ENCODE measurements at regions not wholly inside any gene's neighbourhood (a gene's known extent, or its start where the extent isn't known, plus 50 kb on each side); places are given as distances from the start of the nearest gene placed in this dataset.
"Not testable (repeated sequence)": the region's sequence is repeated elsewhere in the genome, so short reads cannot be mapped to it uniquely, and the experiment has no call there.

DNA sequence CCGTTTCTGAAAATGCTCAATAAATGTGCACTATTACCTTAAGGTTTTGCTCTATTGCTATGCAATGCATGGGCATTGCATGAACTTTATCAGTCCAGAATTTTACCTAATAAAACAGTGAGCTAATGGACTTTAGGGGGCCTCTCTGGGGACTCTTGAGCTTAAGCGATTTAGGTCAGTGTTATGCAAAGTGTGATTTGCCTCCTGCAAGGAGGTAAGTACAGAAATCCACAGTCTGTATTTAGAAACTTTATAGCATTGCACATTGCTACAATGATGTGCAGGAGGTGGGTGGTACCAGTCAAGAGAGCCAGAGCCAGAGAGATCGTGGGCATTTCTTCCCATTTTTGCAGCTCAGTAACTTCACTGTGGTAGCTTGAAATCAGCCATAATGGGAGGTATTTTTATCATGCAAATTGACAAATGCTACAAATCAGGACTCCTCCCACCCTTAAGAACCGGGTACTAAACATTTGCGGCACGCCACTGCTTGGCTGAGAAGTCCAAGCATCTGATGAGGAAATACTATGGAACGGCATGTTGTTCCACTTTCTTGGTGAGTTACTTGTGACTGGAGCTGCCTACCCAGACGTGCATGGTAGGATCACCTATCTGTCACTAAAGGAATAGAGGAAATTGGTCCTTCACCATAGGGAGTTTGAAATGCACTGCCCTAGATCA lies 174.6 kb upstream of the PGRMC2 start:
- CTCF ChIA-PET, result no interaction called here
- POLR2A ChIA-PET, result no interaction called here

DNA sequence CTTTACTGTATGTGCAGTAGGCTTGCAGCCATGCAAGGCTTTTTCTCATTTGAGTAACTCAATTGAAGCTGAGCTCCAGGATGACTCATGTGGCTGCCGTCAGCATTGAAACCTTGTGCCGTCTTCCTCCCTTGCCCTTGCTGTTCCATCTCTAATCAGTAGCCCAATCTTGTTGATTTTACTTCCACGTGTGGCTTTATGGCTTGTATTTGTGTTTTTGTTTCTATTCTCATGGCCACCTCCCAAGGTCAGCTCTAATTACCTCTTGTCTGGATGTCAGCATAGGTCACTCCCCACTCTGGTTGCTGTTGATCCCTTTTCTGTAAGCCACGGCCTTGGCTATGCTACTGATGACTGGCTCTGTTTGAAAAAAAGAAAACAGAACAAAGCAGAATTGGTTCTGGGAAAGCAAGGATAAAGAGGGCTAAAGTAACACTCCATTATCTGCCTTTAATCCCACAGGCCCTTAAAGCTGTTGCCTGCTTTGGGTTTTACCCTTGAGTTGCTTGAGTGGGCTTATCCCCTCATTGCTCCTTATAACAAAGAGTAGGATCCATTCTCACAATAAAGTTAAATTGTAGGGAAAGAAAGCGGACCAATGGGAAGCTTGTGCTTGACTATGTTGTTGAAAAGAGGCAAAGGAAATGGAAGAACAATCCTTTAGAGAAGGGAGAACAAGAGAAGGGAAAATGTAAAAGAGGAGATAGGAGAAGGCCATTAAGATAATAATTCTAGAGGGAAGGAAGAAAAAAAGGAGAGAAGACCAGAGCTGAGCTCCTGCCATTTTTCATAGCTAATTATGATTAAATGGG lies 173.9 kb upstream of the PGRMC2 start:
- ChIA-PET CTCF (no interaction called here), POLR2A (no interaction called here)

DNA sequence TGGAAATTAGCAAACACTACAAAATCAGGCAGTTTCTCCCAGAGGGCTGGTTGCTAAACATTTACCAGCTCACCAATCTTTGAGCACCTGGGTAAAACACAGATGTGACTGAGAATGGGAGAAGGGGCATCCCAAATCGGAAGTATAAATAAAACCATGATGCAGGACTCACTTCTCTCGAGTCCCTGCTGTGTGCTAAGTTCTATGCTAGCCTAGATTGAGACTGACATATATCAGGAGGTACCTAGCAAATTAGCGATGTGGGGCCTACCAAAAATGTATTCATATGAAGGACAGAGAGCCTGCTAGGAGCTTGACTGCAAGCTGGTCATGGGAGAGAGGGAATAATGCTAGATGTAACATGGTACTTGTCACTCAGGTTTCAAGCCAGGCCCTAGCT lies 171.9 kb upstream of the PGRMC2 start:
- CTCF ChIA-PET, result no interaction called here
- POLR2A ChIA-PET, result no interaction called here

DNA sequence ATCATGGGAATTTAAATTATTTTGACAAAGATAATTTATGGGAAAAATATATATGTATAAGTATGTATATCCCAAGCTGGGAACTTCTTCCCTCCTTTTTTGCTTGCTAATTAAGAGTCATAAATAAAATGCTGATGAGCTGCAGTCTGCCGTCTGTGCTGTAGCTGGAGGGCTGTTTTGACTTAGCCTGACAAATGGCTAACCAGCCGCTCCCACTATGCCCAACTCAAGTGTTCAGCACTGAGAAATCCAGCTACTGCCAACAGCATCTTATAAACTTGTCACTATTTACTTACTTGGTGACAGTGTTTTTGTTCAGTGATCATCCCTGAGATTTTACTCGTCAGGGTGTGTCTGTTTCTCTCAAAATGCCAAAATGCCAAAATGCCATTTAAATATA lies 171.2 kb upstream of the PGRMC2 start:
- CTCF ChIA-PET, result no interaction called here
- POLR2A ChIA-PET, result no interaction called here

DNA sequence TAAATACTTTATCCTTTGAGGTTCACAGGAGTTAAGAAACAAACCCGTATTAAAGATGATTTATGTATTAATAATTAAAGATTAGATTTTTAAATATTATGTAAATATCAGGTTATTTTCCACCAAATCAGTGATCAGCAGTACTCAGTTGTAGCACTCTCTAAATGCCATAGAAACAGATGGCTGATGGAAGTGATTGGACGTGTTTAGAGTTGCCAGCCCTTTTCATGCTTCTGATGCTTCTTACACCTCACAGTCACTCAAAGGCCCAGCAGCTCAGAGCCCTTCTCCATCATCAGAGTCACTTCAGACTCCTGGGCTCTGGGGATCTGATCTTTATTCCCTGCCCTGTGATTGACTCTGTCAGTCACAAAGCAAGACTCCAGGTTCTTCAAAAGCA lies 170.1 kb upstream of the PGRMC2 start:
- ChIA-PET POLR2A (no interaction called here), CTCF (no interaction called here)

DNA sequence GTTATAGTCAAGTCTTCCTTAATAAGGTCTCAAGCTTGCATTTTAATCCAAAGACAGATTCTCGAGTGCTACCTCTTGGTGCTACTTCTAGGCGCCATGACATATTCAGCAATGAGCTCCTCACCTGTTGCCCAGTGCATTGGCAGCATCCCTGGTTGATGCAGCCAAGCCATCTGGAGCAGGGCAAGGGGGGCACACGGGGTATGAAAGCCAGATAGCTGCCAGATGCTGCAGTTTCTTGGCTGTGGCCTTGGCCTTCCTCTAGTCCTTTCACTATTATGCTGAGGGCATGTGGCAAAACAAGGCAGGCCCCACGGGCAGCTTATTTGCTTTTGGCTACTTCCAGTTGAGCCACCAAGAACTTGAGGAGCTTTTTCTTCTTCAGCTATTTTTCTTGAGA lies 168.6 kb upstream of the PGRMC2 start:
- ChIA-PET CTCF (no interaction called here), POLR2A (no interaction called here)

DNA sequence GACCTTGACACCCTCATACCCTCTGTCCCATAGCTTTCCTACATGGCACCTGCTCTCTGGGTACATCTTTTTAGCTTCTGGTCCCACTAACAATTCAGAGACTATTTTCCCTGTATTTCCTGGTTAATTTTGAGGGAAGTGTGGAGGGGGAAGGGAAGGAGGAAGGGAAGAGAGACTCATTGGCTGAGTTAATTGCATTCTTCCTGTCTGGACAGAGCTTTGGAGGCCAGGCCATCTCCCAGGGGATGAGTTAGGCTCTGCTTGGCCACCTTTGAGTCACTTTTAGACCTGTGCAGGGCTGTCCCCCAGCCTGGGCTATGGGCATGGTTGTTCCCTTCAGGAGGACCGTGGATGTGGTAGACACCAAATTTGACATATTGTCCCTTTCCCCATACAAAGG lies 167.9 kb upstream of the PGRMC2 start:
- ChIA-PET POLR2A (no interaction called here), CTCF (interaction anchor here (0.6 to 2.0 kb wide), 2 partner anchors 389 to 407 kb away, joined by 3 to 7 read pairs; no protein-coding TSS in a partner anchor)

DNA sequence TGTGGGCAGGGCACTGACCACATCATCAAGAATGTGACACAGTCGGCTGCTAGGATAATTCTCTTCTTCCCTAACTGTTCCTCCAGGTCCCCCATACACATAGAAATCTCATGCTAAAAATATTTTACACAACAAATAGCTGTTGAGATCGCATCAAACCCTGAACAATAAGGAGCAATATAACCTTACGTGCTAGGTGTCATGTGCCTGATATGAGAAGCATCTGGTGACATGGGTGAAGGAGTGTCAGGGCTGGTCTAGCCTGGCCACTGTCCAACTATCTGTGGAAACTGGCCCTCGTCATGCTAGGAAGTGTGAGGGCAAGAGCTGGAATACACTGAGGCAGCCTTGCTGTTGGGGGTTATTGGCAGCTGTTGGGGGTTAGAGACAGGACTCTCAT lies 167.3 kb upstream of the PGRMC2 start:
- ChIA-PET CTCF (interaction anchor here (0.5 to 2.0 kb wide), 3 partner anchors 168 to 408 kb away, joined by 3 to 7 read pairs (median 4); no protein-coding TSS in a partner anchor), POLR2A (no interaction called here)

DNA sequence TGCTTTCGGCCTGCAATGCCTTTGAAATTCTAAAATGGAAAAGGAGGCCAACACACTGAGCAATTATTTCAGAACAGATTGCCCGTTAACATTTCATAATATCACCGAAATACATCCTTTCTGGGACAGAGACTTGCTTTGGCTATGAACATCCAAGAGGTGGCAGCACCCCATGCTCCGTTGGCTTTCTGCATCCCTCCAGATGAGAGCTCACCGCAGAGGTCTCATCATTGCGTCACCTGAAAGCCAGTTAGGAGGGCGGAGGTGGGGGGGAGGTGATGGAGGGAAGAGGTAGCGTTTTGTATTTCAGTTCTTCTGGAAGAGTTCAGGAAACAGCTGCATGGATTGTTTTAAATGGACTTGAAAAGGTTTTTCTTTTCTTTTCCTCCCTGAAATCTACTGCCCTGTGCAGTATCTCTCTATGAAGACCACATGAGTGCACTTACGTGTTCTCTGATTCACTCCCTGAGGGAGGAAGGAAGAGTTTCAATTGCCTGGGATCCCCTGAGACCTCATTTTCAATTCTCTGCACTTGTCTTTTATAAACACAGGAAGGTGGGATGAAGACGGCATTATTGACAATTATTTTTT lies 166.8 kb upstream of the PGRMC2 start:
- ChIA-PET CTCF (interaction anchor here (0.5 to 2.0 kb wide), 3 partner anchors 167 to 408 kb away, joined by 3 to 7 read pairs (median 4); no protein-coding TSS in a partner anchor), POLR2A (no interaction called here)

DNA sequence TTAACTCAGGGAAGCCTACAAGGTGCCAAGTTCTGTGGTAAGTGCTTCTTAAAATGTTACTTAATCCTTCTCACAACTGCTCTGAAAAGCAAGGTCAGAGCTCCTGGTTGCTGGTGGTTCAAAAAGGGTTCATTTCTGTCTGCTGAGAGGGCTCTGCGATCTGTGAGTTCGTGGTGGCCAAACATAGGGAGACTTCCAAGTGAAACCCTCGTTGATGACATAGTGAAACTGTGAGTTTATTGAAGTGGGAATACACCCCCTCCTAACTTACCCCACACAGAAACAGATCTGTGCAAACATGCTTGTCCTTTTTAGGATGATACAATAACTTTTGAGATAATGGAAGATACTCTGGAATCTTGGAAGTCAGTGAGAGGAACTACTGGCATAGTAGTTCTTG lies 164.8 kb upstream of the PGRMC2 start:
- ChIA-PET CTCF (no interaction called here), POLR2A (no interaction called here)

DNA sequence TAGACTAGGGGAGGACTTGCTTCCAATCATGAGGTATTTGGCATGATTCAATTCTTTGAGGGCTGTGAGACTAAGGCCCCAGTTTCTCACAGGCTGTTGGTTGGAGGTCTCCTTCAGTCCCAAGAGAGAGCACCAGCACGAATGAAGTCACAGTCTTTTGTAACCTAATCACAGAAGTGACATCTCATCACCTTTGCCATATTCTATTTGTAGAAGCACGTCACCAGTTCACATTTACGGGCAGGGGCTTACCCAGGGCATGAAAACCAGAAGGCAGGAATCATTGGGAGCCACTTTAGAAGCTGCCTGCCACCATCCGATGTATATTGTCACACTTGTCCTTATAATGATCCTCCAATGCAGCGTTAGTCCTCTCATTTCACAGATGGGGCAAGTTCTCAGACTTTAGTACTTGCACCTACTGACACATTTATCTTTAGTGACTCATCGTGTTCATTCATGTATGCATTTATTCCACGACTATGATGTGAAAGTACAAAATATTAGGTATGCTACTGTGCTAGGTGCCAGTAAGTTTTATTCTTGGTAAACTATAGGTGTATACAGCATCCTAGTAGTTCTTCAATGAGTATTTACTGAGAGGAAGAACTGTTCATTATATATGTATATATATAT lies 163.8 kb upstream of the PGRMC2 start:
- ChIA-PET CTCF (no interaction called here), POLR2A (no interaction called here)

DNA sequence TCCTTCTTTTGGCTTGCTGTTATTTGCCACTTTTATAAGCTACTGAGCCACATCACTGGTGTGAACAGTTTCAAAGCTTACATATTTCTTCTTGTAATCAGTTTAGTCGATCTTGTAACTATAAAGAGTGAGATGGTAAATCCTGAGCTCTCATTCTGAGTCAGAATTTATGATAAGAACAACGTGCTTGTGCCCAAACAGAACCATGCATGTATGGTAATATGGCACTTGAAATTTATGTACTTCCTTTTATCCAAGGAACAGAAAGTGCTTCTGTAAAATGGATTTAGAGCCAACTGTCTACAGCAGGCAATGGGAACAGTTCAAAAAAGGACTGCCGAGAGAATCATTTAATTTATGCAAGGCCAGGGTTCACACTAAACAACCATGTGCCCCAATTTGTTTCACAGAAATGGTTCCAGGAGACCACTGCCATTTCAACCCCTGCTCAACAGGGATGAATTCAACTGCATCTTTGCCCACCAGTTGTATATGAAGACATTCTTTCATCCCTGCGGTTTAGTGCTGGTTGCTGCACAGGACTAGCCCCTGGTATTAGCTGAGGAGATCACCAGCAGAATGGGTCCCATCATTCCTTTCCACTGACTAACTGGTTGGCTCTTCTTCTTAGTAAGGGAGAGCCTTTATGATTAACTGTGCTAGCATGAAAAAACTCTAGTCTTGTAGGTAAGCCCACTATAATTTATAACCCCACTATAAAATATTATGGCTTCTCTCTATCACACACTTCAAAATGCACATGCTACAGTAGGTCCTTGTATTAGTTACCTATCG lies 162.9 kb upstream of the PGRMC2 start:
- ChIA-PET POLR2A (no interaction called here), CTCF (no interaction called here)

DNA sequence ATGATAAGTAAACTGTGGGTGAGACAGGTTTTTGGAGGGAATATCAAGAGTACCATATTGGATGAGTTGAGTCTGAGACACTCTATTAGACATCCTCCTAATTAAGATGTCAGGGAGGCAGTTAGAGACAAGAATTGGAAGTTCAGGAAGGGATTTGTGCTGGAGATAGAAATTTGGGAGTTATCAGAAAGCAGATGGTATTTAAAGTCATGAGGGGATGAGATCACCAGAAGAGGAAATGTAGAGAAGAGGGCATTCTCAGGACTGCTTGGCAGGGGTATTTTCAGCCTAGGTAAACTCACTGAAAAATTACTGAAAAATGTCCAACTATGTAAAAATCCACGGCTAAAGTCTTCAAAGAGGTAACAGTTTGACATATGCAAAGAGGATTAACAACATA lies 161.6 kb upstream of the PGRMC2 start:
- CTCF ChIA-PET, result no interaction called here
- POLR2A ChIA-PET, result no interaction called here

DNA sequence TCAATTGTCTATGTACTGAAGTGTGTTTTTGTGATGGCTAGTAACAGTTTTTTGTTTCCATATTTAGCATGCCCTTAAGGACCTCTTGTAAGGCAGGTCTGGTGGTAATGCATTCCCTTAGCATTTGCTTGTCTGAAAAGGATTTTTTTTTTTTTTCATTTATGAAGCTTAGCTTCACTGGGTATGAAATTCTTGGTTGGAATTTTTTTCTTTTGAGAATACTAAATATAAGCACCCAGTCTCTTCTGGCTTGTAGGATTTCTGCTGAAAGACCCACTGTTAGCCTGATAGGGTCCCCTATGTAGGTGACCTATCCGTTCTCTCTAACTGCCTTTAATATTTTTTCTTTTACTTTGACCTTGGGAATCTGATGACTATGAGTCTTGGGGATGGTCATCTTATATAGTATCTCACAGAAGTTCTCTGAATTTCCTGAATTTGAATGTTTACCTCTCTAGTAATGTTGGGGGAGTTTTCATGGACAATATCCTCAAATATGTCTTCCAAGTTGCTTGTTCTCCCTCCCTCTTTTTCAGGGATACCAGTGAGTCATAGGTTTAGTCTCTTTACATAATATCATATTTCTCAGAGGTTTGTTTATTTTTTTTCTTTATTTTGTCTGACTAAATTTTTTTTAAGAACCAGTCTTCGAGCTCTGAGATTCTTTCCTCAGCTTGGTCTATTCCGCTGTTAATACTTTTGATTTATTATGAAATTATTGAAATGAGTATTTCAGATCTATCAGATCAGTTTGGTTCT lies 157.1 kb upstream of the PGRMC2 start:
- POLR2A ChIA-PET, result no interaction called here
- CTCF ChIA-PET, result no interaction called here

DNA sequence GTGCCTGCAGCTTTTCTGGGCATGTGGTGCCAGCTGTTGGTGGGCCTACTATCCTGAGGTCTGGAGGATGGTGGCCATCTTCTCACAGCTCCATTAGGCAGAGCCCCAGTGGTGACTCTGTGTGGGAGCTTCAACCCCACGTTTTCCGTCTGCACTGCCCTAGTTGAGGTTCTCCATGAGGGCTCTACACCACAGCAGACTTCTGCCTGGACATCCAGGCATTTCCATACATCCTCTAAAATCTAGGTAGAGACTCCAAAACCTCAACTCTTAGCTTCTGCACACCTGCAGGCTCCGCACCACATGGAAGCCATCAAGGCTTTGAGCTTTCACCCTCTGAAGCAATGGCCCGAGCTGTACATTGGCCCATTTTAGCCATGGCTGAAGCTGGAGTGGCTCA lies 153.3 kb upstream of the PGRMC2 start:
- POLR2A ChIA-PET, result no interaction called here
- CTCF ChIA-PET, result interaction anchor here (0.7 kb wide), 1 partner anchor 342 kb away, joined by 3 read pairs; no protein-coding TSS in a partner anchor

DNA sequence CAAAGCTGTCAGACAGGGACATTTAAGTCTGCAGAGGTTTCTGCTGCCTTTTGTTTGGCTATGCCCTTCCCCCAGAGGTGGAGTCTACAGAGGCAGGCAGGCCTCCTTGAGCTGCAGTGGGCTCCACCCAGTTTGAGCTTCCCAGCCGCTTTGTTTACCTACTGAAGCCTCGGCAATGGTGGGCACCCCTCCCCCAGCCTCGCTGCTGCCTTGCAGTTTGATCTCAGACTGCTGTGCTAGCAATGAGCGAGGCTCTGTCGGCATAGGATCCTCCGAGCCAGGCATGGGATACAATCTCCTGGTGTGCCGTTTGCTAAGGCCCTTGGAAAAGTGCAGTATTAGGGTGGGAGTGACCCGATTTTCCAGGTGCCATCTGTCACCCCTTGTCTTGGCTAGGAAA lies 149.4 kb upstream of the PGRMC2 start:
- POLR2A ChIA-PET, CTCF ChIA-PET: not testable (repeated sequence)

DNA sequence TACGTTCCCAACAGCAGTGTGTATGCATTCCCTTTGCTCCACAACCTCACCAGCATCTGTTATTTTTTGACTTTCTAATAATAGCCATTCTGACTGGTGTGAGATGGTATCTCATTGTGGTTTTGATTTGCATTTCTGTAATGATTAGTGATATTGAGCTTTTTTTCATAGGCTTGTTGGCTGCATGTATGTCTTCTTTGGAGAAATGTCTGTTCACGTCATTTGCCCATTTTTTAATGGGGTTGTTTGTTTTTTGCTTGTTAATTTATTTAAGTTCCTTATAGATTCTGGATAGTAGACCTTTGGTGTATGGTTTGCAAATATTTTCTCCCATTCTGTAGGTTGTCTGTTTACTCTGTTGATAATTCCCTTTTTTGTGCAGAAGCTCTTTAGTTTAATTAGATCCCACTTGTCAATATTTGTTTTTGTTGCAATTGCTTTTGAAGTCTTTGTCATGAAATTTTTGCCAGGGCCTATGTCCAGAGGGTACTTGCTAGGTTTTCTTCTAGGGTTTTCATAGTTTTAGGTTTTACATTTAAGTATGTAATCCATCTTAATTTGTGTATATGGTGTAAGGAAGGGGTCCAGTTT lies 141.5 kb upstream of the PGRMC2 start:
- POLR2A ChIA-PET, CTCF ChIA-PET: not testable (repeated sequence)

DNA sequence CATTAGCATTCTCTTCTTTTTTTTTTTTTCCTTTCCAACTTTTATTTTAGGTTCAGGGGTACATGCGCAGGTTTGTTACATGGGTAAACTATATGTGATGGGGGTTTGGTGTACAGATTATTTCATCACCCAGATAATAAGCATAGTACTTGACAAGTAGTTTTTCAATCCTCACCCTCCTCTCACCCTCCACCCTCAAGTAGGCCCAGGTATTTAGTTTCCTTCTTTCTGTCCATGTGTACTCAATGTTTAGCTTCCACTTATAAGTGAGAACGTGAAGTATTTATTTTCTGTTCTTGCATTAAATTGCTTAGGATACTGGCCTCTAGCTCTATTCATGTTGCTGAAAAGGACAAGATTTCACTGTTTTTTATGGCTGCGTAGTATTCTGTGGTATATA lies 140.8 kb upstream of the PGRMC2 start:
- POLR2A ChIA-PET, result no interaction called here
- CTCF ChIA-PET, result no interaction called here

DNA sequence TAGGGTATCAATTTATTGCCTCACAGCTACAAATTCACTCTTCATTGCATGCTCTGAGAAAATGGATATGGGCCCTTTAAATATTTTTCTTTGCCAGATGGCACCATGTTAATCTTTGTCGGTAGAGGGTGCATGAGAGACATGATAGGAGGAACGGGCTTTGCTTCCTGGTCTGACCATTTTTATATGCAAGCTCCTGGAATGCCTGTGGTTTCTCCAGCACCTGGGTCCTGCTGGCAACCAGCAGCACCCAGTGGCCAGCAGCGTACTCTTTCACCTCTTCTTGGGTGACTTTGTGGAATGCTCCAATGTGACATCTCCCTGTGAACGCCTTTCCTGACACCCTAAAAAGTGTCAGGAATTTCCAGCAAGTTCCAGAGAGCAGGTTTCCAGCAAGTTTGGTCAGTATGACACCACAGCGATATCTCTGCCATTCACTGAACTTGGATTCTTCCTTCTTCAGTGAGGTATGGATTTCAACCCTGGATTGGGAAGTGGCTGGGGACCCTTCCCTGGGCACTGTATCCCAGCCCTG lies 140.3 kb upstream of the PGRMC2 start:
- CTCF ChIA-PET, result no interaction called here
- POLR2A ChIA-PET, result no interaction called here
